Lower leg skin (tissue), 3 donors: ENCODE measurements at regions not wholly inside any gene's neighbourhood (a gene's known extent, or its start where the extent isn't known, plus 50 kb on each side); places are given as distances from the start of the nearest gene placed in this dataset.

ENCODE experiments used
- POLR2A ChIP-seq, 2 donors: fragments of 450-650 bp; IDR thresholded peaks; one replicate each; pipeline ENCODE4 v1.6.1; 2016 to 2017; ENCODE audit warnings: antibody characterized with exemption in 2 of 2, mild to moderate bottlenecking in 1 of 2, moderate library complexity in 1 of 2
- TF ChIP-seq, protein P1 (sequence below), 3 donors: fragments of 450-650 bp; IDR thresholded peaks; one replicate each; pipeline ENCODE4 v1.5.1; 2016; ENCODE audit warnings: antibody characterized with exemption in 3 of 3, mild to moderate bottlenecking in 3 of 3, moderate library complexity in 2 of 3

DNA sequence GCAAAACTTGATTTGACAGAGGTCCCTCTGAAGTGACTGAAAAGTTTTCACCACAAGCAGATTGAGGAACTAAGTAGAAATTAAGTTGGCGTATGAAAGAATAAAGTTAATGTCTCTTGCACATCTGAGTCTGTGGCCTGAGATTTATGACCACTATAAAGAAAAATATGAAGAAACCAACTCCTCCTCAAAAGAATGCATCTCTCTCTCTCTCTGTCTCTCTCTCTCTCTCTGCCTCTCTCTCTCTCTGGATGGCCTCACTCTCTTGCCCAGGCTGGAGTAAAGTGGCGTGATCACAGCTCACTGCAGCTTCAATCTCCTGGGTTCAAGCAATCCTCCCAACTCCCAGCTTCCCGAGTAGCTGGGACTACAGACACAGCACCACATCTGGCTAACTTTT lies 55.2 kb downstream of the RPL22L1 start:
- TF ChIP-seq POLR2A (IDR thresholded peaks at IDR 0.05) = no peak
- TF ChIP-seq, protein P1, sequence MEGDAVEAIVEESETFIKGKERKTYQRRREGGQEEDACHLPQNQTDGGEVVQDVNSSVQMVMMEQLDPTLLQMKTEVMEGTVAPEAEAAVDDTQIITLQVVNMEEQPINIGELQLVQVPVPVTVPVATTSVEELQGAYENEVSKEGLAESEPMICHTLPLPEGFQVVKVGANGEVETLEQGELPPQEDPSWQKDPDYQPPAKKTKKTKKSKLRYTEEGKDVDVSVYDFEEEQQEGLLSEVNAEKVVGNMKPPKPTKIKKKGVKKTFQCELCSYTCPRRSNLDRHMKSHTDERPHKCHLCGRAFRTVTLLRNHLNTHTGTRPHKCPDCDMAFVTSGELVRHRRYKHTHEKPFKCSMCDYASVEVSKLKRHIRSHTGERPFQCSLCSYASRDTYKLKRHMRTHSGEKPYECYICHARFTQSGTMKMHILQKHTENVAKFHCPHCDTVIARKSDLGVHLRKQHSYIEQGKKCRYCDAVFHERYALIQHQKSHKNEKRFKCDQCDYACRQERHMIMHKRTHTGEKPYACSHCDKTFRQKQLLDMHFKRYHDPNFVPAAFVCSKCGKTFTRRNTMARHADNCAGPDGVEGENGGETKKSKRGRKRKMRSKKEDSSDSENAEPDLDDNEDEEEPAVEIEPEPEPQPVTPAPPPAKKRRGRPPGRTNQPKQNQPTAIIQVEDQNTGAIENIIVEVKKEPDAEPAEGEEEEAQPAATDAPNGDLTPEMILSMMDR (IDR thresholded peaks at IDR 0.05) = no peak
